ENCODE measurements at regions not wholly inside any gene's neighbourhood (a gene's known extent, or its start where the extent isn't known, plus 50 kb on each side); places are given as distances from the start of the nearest gene placed in this dataset.

GRCh38 chr3:153601374-153601853 is 439.4 kb downstream of the RAP2B start:
- no peak for TF ChIP-seq CTCF (IDR thresholded peaks at IDR 0.05 in 8 of 11, conservative IDR thresholded peaks at IDR 0.05 in 3 of 11)
- no peak for TF ChIP-seq POLR2AphosphoS5 (IDR thresholded peaks at IDR 0.05)
- no peak for TF ChIP-seq POLR2A (IDR thresholded peaks at IDR 0.05)

All from spleen (tissue), 7 donors.